GM23338 (cell line): ENCODE measurements at regions not wholly inside any gene's neighbourhood (a gene's known extent, or its start where the extent isn't known, plus 50 kb on each side); places are given as distances from the start of the nearest gene placed in this dataset.

Source experiments
- ATAC-seq: fragments of 200-7000 bp; cut with Tn5 transposase; 3 replicates; pipeline ENCODE4 v1.9.1; 2020
- DNase-seq: peaks from one replicate; pipeline ENCODE4 v3.0.0-alpha.2; 2015; ENCODE audit warnings: low spot score
- H2AFZ ChIP-seq: fragments of 200-600 bp; sonication (generic); 2 replicates; pipeline ENCODE4 v1.8.0; 2016; ENCODE audit warnings: antibody characterized with exemption, mild to moderate bottlenecking, moderate library complexity
- H3F3A ChIP-seq: fragments of 200-600 bp; sonication (generic); replicated peaks from 2 replicates; pipeline ENCODE4 v1.8.0; 2017; ENCODE audit warnings: antibody characterized with exemption, mixed run types, low read depth
- H3K27ac ChIP-seq: fragments of 200-600 bp; sonication (generic); 2 replicates; pipeline ENCODE4 v1.6.1; 2016; ENCODE audit warnings: low read depth
- H3K27me3 ChIP-seq: fragments of 200-600 bp; sonication (generic); 2 replicates; pipeline ENCODE4 v1.8.0; 2016; ENCODE audit warnings: mild to moderate bottlenecking, mixed run types, moderate library complexity; ENCODE audit not compliant: insufficient read depth
- H3K36me3 ChIP-seq: fragments of 200-600 bp; sonication (generic); 2 replicates; pipeline ENCODE4 v1.8.0; 2016; ENCODE audit warnings: mild to moderate bottlenecking; ENCODE audit not compliant: insufficient read depth
- H3K4me1 ChIP-seq: fragments of 200-600 bp; sonication (generic); 2 replicates; pipeline ENCODE4 v1.8.0; 2016; ENCODE audit warnings: mild to moderate bottlenecking, moderate library complexity; ENCODE audit not compliant: insufficient read depth
- H3K4me2 ChIP-seq: fragments of 200-600 bp; sonication (generic); 2 replicates; pipeline ENCODE4 v1.7.1; 2017; ENCODE audit warnings: mixed run types
- H3K4me3 ChIP-seq: fragments of 200-600 bp; sonication (generic); 2 replicates; pipeline ENCODE4 v1.6.1; 2016; ENCODE audit warnings: mixed run types
- H3K79me2 ChIP-seq: fragments of 200-600 bp; sonication (generic); replicated peaks from 2 replicates; pipeline ENCODE4 v1.8.0; 2017; ENCODE audit warnings: mild to moderate bottlenecking; ENCODE audit not compliant: insufficient read depth
- H3K9me2 ChIP-seq: fragments of 200-600 bp; sonication (generic); 2 replicates; pipeline ENCODE4 v1.8.0; 2017; ENCODE audit not compliant: insufficient read depth
- H4K20me1 ChIP-seq: fragments of 200-600 bp; sonication (generic); replicated peaks from 2 replicates; pipeline ENCODE4 v1.8.0; 2017; ENCODE audit warnings: mild to moderate bottlenecking; ENCODE audit not compliant: insufficient read depth
- H3K27ac Mint-ChIP-seq: 2 replicates; pipeline ENCODE4 v1.8.0; 2020; ENCODE audit warnings: inconsistent platforms, mild to moderate bottlenecking, moderate library complexity, mixed read lengths
- H3K27me3 Mint-ChIP-seq: 3 replicates; pipeline ENCODE4 v1.8.0; 2022; ENCODE audit warnings: low read depth, mild to moderate bottlenecking, moderate library complexity, mixed read lengths, inconsistent platforms; ENCODE audit not compliant: insufficient read depth, poor library complexity
- H3K36me3 Mint-ChIP-seq: 3 replicates; pipeline ENCODE4 v1.8.0; 2021; ENCODE audit warnings: low read depth, mild to moderate bottlenecking, inconsistent platforms, moderate library complexity, mixed read lengths
- H3K4me1 Mint-ChIP-seq: 3 replicates; pipeline ENCODE4 v1.8.0; 2020; ENCODE audit warnings: mild to moderate bottlenecking, inconsistent platforms, mixed read lengths
- H3K4me3 Mint-ChIP-seq: 3 replicates; pipeline ENCODE4 v1.8.0; 2021; ENCODE audit warnings: moderate library complexity, mild to moderate bottlenecking, inconsistent platforms, mixed read lengths
- H3K9me3 Mint-ChIP-seq: 3 replicates; pipeline ENCODE4 v1.8.0; 2020; ENCODE audit warnings: moderate library complexity, mild to moderate bottlenecking, inconsistent platforms, mixed read lengths
- CREB1 ChIP-seq: fragments of 250-450 bp; sonication (Bioruptor Pico); IDR thresholded peaks from 2 replicates; pipeline ENCODE4 v1.5.0; 2020; ENCODE audit warnings: low read depth, mild to moderate bottlenecking, moderate library complexity
- ETS1 ChIP-seq: IDR thresholded peaks from 2 replicates; pipeline ENCODE4 v1.6.1; 2016; ENCODE audit warnings: antibody characterized with exemption
- EZH2 ChIP-seq: fragments of 200-600 bp; sonication (generic); IDR thresholded peaks from one replicate; pipeline ENCODE4 v1.8.0; 2017; ENCODE audit warnings: antibody characterized with exemption, mild to moderate bottlenecking, low read depth; ENCODE audit not compliant: unreplicated experiment
- JUNB ChIP-seq: IDR thresholded peaks from one replicate; pipeline ENCODE4 v1.6.1; 2016; ENCODE audit warnings: antibody characterized with exemption; ENCODE audit not compliant: unreplicated experiment
- POLR2AphosphoS5 ChIP-seq: IDR thresholded peaks from 2 replicates; pipeline ENCODE4 v1.6.1; 2016; ENCODE audit warnings: antibody characterized with exemption, low read depth
- ZNF114 ChIP-seq: fragments of 250-450 bp; sonication (Bioruptor Pico); IDR thresholded peaks from 2 replicates; pipeline ENCODE4 v1.5.0; 2020; ENCODE audit warnings: mild to moderate bottlenecking, moderate library complexity
- TF ChIP-seq, protein P1 (sequence below), 2 experiments: fragments of 200-600 bp in 1 of 2; sonication (generic) in 1 of 2; conservative IDR thresholded peaks; 2 replicates each; pipeline versions ENCODE4 v1.5.1 to v1.6.1; 2016 to 2017; ENCODE audit warnings: antibody characterized with exemption in 2 of 2, low read depth in 2 of 2, mild to moderate bottlenecking in 2 of 2, moderate library complexity in 1 of 2

DNA sequence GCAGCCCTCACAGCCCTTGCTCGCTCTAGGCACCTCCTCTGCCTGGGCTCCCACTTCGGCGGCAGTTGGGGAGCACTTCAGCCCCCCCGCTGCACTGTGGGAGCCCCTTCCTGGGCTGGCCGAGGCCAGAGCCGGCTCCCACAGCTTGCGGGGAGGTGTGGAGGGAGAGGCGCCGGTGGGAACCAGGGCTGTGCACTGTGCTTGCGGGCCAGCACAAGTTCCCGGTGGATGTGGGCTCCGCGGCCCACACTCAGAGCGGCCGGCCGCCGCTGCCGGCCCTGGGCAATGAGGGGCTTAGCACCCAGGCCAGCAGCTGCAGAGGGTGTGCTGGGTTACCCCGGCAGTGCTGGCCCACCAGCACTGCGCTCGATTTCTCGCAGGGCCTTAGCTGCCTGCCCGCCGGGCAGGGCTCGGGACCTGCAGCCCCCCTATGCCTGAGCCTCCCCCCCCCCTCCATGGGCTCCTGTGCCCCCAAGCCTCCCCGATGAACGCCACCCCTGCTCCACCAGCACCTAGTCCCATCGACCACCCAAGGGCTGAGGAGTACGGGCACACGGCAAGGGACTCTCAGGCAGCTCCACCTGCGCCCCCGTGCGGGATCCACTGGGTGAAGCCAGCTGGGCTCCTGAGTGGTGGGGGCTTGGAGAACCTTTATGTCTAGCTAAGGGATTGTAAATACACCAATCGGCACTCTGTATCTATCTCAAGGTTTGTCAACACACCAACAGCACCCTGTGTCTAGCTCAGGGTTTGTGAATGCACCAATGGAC lies 224.8 kb downstream of the ZNF608 start:
- Mint-ChIP-seq H3K4me1 (no peaks in the 10 kb centered on the region), H3K4me3 (no peak overlapping the region), H3K9me3 (peaks cover 17% of the 10 kb centered on the region), H3K27ac (no peak overlapping the region), H3K36me3 (peaks cover 14% of the 10 kb centered on the region; the same call in 2 of the 3 replicates), H3K27me3 (peaks cover 9% of the 10 kb centered on the region)
- Histone ChIP-seq H2AFZ (no peak overlapping the region), H3F3A (no peaks in the 10 kb centered on the region), H3K9me2 (0 out of 2 replicates have a peak, but pooled peaks cover 20% of the 10 kb centered on the region), H4K20me1 (no peaks in the 10 kb centered on the region; the same call in 1 of the 2 replicates), H3K27ac (no peak overlapping the region), H3K27me3 (no peaks in the 10 kb centered on the region), H3K4me1 (no peaks in the 10 kb centered on the region), H3K4me2 (no peak overlapping the region), H3K79me2 (no peaks in the 10 kb centered on the region), H3K36me3 (no peaks in the 10 kb centered on the region; the same call in 1 of the 2 replicates), H3K4me3 (no peak overlapping the region)
- no peak for DNase-seq
- no peak for ATAC-seq
- no peak for TF ChIP-seq POLR2AphosphoS5
- no peak for TF ChIP-seq ZNF114 (CRISPR knock-in tag)

DNA sequence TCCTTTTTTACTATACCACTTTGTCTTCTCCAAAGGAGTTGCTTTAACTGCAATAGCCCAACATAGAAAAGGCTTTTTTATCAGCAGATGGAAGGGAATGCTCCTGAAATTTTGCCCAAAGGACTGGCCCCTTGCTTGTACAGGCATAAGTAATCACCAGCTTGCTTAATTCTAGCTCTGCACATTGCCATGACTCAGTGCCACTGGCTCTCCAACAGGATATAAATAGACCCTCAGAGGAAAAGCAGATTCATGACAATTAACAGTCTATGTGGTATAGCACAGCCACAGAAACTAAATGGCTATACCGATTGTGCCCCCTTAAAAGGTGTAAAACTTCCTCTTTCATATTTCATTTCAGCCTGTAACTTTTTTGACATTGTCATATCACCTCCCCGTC lies 227.0 kb downstream of the ZNF608 start:
- Mint-ChIP-seq H3K27me3 (peaks cover 9% of the 10 kb centered on the region), H3K36me3 (peaks cover 7% of the 10 kb centered on the region; the same call in 2 of the 3 replicates), H3K27ac (no peak overlapping the region), H3K4me3 (no peak overlapping the region), H3K9me3 (peaks cover 11% of the 10 kb centered on the region), H3K4me1 (peaks cover 6% of the 10 kb centered on the region; the same call in 2 of the 3 replicates)
- H3K27me3 ChIP-seq, result no peaks in the 10 kb centered on the region
- H2AFZ ChIP-seq, result no peak overlapping the region
- no peak overlapping the region for H3K4me3 ChIP-seq
- no peaks in the 10 kb centered on the region; the same call in 1 of the 2 replicates for H4K20me1 ChIP-seq
- H3K9me2 ChIP-seq, result 0 out of 2 replicates have a peak, but pooled peaks cover 15% of the 10 kb centered on the region
- DNase-seq, result no peak
- no peak for ATAC-seq
- H3K79me2 ChIP-seq, result no peaks in the 10 kb centered on the region
- TF ChIP-seq CREB1, result no peak
- TF ChIP-seq, protein P1, sequence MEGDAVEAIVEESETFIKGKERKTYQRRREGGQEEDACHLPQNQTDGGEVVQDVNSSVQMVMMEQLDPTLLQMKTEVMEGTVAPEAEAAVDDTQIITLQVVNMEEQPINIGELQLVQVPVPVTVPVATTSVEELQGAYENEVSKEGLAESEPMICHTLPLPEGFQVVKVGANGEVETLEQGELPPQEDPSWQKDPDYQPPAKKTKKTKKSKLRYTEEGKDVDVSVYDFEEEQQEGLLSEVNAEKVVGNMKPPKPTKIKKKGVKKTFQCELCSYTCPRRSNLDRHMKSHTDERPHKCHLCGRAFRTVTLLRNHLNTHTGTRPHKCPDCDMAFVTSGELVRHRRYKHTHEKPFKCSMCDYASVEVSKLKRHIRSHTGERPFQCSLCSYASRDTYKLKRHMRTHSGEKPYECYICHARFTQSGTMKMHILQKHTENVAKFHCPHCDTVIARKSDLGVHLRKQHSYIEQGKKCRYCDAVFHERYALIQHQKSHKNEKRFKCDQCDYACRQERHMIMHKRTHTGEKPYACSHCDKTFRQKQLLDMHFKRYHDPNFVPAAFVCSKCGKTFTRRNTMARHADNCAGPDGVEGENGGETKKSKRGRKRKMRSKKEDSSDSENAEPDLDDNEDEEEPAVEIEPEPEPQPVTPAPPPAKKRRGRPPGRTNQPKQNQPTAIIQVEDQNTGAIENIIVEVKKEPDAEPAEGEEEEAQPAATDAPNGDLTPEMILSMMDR (conservative IDR thresholded peaks at IDR 0.05; ENCODE audit: low read depth in 2 of 2), result no peak
- TF ChIP-seq EZH2, result no peak
- no peak for TF ChIP-seq JUNB
- no peak overlapping the region for H3K27ac ChIP-seq
- H3F3A ChIP-seq, result no peaks in the 10 kb centered on the region
- H3K4me1 ChIP-seq, result no peaks in the 10 kb centered on the region
- no peak overlapping the region for H3K4me2 ChIP-seq
- H3K36me3 ChIP-seq, result no peaks in the 10 kb centered on the region; the same call in 1 of the 2 replicates

DNA sequence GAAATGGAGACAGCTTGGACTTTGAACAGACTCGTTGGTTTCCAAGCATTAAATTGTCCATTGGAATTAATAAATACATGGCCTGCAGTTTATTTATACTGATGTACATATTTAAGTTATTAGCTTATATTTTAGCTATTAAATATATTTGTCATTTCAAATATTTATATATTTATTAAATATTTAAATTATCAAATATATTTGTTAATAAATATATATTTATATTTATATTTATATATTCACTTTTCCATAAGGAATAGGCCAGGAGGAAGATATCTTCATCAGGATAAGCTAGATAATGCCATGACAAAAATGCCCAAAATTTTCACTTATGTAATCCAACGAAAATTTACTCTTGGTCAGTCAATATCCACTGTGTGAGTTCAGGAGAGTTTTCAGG lies 229.9 kb downstream of the ZNF608 start:
- Histone ChIP-seq H3K36me3 (no peaks in the 10 kb centered on the region), H4K20me1 (no peaks in the 10 kb centered on the region), H3K79me2 (no peaks in the 10 kb centered on the region), H3K27ac (no peak overlapping the region), H3K9me2 (0 out of 2 replicates have a peak, but pooled peaks cover 7% of the 10 kb centered on the region), H3K27me3 (no peaks in the 10 kb centered on the region), H2AFZ (no peak overlapping the region), H3K4me2 (no peak overlapping the region), H3K4me3 (no peak overlapping the region), H3F3A (no peaks in the 10 kb centered on the region), H3K4me1 (no peaks in the 10 kb centered on the region)
- DNase-seq, result no peak
- ATAC-seq, result no peak
- peaks cover 3% of the 10 kb centered on the region for H3K27me3 Mint-ChIP-seq
- H3K36me3 Mint-ChIP-seq, result no peaks in the 10 kb centered on the region
- H3K9me3 Mint-ChIP-seq, result peaks cover 3% of the 10 kb centered on the region; the same call in 1 of the 3 replicates
- no peak overlapping the region for H3K27ac Mint-ChIP-seq
- H3K4me1 Mint-ChIP-seq, result peaks cover 6% of the 10 kb centered on the region; the same call in 2 of the 3 replicates
- H3K4me3 Mint-ChIP-seq, result no peak overlapping the region
- TF ChIP-seq ETS1, result no peak
